Cardiac muscle cell (in vitro differentiated cells and primary cell): ENCODE measurements at regions not wholly inside any gene's neighbourhood (a gene's known extent, or its start where the extent isn't known, plus 50 kb on each side); places are given as distances from the start of the nearest gene placed in this dataset.
A peak's percentile ranks its signal among the peaks of the same experiment; 100 is the strongest.

Experiments
- DNase-seq, 2 donors: peaks; one replicate each; pipeline versions ENCODE4 v3.0.0 to v3.0.0-alpha.2; 2010 to 2017; ENCODE audit warnings: low read depth in 1 of 2, low spot score in 1 of 2
- H3K27ac ChIP-seq: fragments of 200-600 bp; sonication (generic); 2 replicates; pipeline ENCODE4 v1.5.1; 2016
- H3K27me3 ChIP-seq: fragments of 200-600 bp; sonication (generic); 2 replicates; pipeline ENCODE4 v1.6.0; 2016; ENCODE audit warnings: control low read depth
- H3K36me3 ChIP-seq: fragments of 200-600 bp; sonication (generic); 2 replicates; pipeline ENCODE4 v1.5.1; 2016; ENCODE audit warnings: control low read depth
- H3K4me1 ChIP-seq: fragments of 200-600 bp; sonication (generic); 2 replicates; pipeline ENCODE4 v1.8.1; 2017; ENCODE audit warnings: low read depth, mild to moderate bottlenecking, mixed run types
- H3K4me3 ChIP-seq: fragments of 200-600 bp; sonication (generic); 2 replicates; pipeline ENCODE4 v1.5.1; 2016; ENCODE audit warnings: mild to moderate bottlenecking
- H3K9me3 ChIP-seq: fragments of 200-600 bp; sonication (generic); 2 replicates; pipeline ENCODE4 v1.5.1; 2017; ENCODE audit warnings: low read depth, mild to moderate bottlenecking, control low read depth
- TF ChIP-seq, protein P1 (sequence below): IDR thresholded peaks from 2 replicates; pipeline ENCODE4 v1.5.1; 2012; ENCODE audit warnings: low read depth, mild to moderate bottlenecking, low read length

DNA sequence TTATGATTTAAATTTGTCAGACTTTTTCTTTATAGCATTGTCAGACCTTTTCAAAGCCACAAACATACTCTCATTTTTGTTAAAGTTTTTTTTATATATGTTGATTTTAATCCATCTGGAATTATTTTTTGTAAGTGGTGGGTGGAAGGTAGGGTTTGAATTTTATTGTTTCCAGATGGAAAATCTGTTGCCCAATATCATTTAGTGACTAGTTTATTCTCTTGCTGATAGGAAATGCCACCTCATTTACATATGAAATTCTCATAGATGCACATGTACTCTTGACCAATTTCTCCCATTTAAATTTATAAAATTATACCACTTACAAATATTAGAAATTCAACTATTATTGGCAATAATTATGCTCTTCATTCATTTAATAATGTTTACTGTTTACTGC lies 52.1 kb upstream of the PLCB1 start:
- Histone ChIP-seq H3K27me3 (no peaks in the 10 kb centered on the region), H3K27ac (no peak overlapping the region), H3K4me1 (peaks cover 16% of the 10 kb centered on the region), H3K36me3 (no peaks in the 10 kb centered on the region), H3K4me3 (no peak overlapping the region), H3K9me3 (no peaks in the 10 kb centered on the region)
- DNase-seq: no peak
- TF ChIP-seq, protein P1, sequence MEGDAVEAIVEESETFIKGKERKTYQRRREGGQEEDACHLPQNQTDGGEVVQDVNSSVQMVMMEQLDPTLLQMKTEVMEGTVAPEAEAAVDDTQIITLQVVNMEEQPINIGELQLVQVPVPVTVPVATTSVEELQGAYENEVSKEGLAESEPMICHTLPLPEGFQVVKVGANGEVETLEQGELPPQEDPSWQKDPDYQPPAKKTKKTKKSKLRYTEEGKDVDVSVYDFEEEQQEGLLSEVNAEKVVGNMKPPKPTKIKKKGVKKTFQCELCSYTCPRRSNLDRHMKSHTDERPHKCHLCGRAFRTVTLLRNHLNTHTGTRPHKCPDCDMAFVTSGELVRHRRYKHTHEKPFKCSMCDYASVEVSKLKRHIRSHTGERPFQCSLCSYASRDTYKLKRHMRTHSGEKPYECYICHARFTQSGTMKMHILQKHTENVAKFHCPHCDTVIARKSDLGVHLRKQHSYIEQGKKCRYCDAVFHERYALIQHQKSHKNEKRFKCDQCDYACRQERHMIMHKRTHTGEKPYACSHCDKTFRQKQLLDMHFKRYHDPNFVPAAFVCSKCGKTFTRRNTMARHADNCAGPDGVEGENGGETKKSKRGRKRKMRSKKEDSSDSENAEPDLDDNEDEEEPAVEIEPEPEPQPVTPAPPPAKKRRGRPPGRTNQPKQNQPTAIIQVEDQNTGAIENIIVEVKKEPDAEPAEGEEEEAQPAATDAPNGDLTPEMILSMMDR: no peak

DNA sequence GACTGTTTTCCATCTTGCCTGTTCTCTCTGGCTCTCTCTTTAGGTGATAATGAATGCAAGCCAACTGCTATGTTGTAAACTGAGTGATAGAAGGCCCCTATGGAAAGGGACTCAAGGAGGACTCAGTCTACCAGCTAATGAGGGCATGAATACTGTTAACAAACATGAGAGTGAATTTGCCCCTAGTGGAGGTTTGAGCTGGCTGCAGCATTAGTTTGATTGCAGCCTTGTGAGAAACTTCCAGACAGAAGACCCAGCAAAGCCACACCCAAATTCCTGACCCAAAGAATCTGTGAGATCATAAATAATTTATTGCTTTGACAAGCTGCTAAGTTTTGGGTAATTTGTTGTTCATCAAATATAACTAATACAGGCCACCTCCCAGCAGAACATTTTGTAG lies 50.0 kb upstream of the PLCB1 start:
- H3K27me3 ChIP-seq: no peaks in the 10 kb centered on the region
- TF ChIP-seq, protein P1: peak; percentile 35
- no peaks in the 10 kb centered on the region for H3K9me3 ChIP-seq
- H3K4me1 ChIP-seq: peaks cover 16% of the 10 kb centered on the region
- no peak overlapping the region for H3K4me3 ChIP-seq
- H3K27ac ChIP-seq: no peak overlapping the region
- H3K36me3 ChIP-seq: no peaks in the 10 kb centered on the region
- peak in 1 of 2 donors; percentile 47 for DNase-seq
